ENCODE measurements at regions not wholly inside any gene's neighbourhood (a gene's known extent, or its start where the extent isn't known, plus 50 kb on each side); places are given as distances from the start of the nearest gene placed in this dataset.
"Not testable (repeated sequence)": the region's sequence is repeated elsewhere in the genome, so short reads cannot be mapped to it uniquely, and the experiment has no call there.

- DNase-seq = no peak
Observed at GRCh38 chr7:92915348-92915747, 79.0 kb upstream of the CDK6 start.

- DNase-seq = no peak
Observed at GRCh38 chr7:92914645-92915044, 78.3 kb upstream of the CDK6 start.

GRCh38 chr7:92913849-92914248, 77.5 kb upstream of the CDK6 start:
- no peak for DNase-seq

- no peak for DNase-seq
Observed at GRCh38 chr7:92910976-92911375, 74.6 kb upstream of the CDK6 start.

GRCh38 chr7:92909686-92910475, 73.5 kb upstream of the CDK6 start:
- DNase-seq = no peak

GRCh38 chr7:92904244-92905131, 68.1 kb upstream of the CDK6 start:
- DNase-seq = no peak

- DNase-seq = no peak
Observed at GRCh38 chr7:92898798-92899197, 62.4 kb upstream of the CDK6 start.

GRCh38 chr7:92894857-92895256, 58.5 kb upstream of the CDK6 start:
- not testable (repeated sequence) for DNase-seq

GRCh38 chr7:92889081-92889480, 52.7 kb upstream of the CDK6 start:
- no peak for DNase-seq
